ENCODE measurements at regions not wholly inside any gene's neighbourhood (a gene's known extent, or its start where the extent isn't known, plus 50 kb on each side); places are given as distances from the start of the nearest gene placed in this dataset.

DNA sequence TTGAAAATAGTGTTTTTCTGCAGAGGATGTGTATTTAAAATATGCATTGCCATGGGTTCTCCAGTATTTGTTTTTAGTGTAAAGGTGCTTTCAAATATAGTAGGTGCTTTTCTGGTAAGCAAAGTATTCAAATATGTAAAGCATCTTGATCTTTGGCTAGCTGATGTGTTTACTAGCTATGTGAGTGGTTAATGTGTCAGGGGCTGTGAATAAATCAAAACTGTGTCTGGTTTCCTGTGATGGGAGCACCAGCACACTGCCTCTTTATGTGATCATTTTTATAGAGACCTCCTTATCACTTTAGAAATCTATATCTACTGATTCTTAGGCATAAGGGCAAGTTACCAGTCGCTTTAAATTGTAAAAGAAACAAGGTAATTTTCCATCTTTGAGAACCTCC, 388.9 kb upstream of the MAN1A1 start:
- TF ChIP-seq, protein P1, sequence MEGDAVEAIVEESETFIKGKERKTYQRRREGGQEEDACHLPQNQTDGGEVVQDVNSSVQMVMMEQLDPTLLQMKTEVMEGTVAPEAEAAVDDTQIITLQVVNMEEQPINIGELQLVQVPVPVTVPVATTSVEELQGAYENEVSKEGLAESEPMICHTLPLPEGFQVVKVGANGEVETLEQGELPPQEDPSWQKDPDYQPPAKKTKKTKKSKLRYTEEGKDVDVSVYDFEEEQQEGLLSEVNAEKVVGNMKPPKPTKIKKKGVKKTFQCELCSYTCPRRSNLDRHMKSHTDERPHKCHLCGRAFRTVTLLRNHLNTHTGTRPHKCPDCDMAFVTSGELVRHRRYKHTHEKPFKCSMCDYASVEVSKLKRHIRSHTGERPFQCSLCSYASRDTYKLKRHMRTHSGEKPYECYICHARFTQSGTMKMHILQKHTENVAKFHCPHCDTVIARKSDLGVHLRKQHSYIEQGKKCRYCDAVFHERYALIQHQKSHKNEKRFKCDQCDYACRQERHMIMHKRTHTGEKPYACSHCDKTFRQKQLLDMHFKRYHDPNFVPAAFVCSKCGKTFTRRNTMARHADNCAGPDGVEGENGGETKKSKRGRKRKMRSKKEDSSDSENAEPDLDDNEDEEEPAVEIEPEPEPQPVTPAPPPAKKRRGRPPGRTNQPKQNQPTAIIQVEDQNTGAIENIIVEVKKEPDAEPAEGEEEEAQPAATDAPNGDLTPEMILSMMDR (IDR thresholded peaks at IDR 0.05): no peak
- Mint-ChIP-seq H3K9me3 (no peaks in the 10 kb centered on the region), H3K27me3 (ENCODE audit: insufficient read depth) (peaks cover 4% of the 10 kb centered on the region; the same call in 1 of the 2 replicates), H3K36me3 (ENCODE audit: low read depth) (no peaks in the 10 kb centered on the region; the same call in 1 of the 2 replicates), H3K4me3 (no peak overlapping the region), H3K4me1 (ENCODE audit: low read depth) (no peaks in the 10 kb centered on the region), H3K27ac (no peak overlapping the region)
- no peak for DNase-seq

DNA sequence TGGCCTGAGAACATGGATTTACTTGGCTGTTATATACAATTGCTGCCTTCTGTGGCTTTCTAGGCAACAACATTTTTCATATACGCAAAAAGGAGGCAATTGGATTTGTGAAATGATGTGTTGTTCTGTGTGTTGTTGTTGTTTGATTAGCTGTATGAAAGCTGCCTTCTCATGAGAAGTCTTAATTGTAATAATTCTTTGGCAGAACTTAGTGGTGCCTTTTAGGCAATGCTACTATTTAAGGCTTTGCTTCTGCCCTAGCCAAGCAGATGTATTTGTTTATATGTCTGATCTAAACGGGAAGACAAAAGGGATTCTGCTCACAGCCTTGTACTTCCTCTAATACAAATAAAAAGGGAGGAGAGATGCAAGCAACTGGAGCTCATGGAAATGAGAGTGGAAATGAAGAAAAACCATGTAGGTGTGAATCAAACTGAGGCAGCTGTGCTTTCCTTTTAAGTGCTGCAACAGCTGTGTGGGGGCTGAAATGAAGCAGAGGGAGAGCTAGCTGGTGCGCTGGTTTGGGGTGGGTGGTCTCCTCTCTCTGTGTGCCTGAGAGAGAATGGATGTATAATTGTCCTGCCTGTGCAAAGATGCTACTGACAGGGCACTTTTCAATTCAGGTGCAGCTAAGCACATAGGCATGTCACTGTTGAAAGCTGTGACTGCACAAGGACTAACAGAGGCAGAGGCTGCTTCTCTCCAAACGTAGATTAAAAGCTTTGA, 386.9 kb upstream of the MAN1A1 start:
- peaks cover 2% of the 10 kb centered on the region for H3K9me3 Mint-ChIP-seq
- peaks cover 4% of the 10 kb centered on the region; the same call in 1 of the 2 replicates for H3K27me3 Mint-ChIP-seq (ENCODE audit: insufficient read depth)
- TF ChIP-seq, protein P1 (IDR thresholded peaks at IDR 0.05): no peak
- no peaks in the 10 kb centered on the region for H3K4me1 Mint-ChIP-seq (ENCODE audit: low read depth)
- no peak overlapping the region for H3K27ac Mint-ChIP-seq
- H3K36me3 Mint-ChIP-seq (ENCODE audit: low read depth): no peaks in the 10 kb centered on the region; the same call in 1 of the 2 replicates
- no peak for DNase-seq
- no peak overlapping the region for H3K4me3 Mint-ChIP-seq

DNA sequence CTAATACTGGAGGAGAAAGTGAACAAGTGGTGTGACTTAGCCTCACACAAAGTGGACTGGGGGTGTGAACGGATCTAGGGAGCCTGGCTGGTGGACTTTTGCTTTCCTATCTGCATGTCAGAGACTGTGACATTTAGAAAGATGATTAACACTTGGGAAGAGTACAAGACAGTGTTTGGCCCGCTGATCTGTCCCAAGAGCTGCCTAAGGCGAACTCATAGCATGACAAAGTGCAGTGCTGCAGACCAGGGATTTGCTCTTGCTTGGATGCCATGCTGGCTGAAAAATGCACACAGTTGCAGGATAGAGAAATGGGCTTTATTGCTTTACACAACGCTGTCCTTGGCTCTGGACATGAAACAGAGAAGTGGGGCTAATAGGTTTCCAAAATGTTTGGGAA, 386.0 kb upstream of the MAN1A1 start:
- TF ChIP-seq, protein P1 (IDR thresholded peaks at IDR 0.05): no peak
- Mint-ChIP-seq H3K9me3 (peaks cover 6% of the 10 kb centered on the region), H3K27ac (no peak overlapping the region), H3K36me3 (ENCODE audit: low read depth) (no peaks in the 10 kb centered on the region; the same call in 1 of the 2 replicates), H3K27me3 (ENCODE audit: insufficient read depth) (peaks cover 4% of the 10 kb centered on the region; the same call in 1 of the 2 replicates), H3K4me3 (no peak overlapping the region), H3K4me1 (ENCODE audit: low read depth) (no peaks in the 10 kb centered on the region)
- no peak for DNase-seq

DNA sequence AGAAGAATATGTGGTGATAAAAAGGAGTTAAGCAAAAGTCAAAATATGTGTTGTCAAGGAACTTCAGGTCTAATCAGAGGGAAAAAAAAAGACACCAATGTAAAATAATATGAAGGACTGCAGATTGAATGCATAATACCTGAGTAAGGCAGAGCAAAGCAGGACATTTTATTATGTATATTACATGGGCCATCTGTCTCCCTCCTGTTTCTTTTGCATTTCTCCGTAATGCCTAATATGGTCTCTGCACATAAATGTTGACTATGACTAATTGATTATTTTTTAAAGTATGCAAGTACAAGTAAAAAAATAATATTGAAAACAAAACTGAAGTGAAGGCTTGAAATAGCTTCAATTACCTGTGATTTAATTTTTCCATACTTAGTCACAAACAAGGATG, 384.7 kb upstream of the MAN1A1 start:
- Mint-ChIP-seq H3K4me1 (ENCODE audit: low read depth) (no peaks in the 10 kb centered on the region), H3K9me3 (peaks cover 6% of the 10 kb centered on the region), H3K4me3 (no peak overlapping the region), H3K27ac (no peak overlapping the region), H3K36me3 (ENCODE audit: low read depth) (no peaks in the 10 kb centered on the region; the same call in 1 of the 2 replicates), H3K27me3 (ENCODE audit: insufficient read depth) (peaks cover 4% of the 10 kb centered on the region; the same call in 1 of the 2 replicates)
- no peak for DNase-seq
- TF ChIP-seq, protein P1 (IDR thresholded peaks at IDR 0.05): no peak

DNA sequence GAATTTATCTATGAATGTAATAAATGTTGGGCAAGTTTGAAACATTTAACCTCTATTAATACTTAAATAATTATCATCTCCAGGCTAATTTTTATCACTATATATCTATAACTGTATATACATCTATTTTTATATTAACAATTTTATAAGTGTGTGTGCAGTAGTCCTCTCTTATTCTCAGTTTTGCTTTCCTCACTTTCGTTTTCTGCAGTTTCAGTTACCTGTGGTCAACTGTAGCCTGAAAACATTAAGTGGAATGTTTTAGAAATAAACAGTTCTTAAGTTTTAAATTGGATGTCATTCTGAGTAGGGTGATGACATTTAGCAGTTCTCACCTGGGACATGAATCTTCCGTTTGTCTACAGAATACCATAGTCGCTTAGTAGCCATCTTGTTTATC, 379.4 kb upstream of the MAN1A1 start:
- H3K9me3 Mint-ChIP-seq: peaks cover 37% of the 10 kb centered on the region
- DNase-seq: no peak
- TF ChIP-seq, protein P1 (IDR thresholded peaks at IDR 0.05): no peak
- no peaks in the 10 kb centered on the region; the same call in 1 of the 2 replicates for H3K27me3 Mint-ChIP-seq (ENCODE audit: insufficient read depth)
- no peak overlapping the region for H3K4me3 Mint-ChIP-seq
- H3K36me3 Mint-ChIP-seq (ENCODE audit: low read depth): no peaks in the 10 kb centered on the region
- H3K4me1 Mint-ChIP-seq (ENCODE audit: low read depth): no peaks in the 10 kb centered on the region
- H3K27ac Mint-ChIP-seq: no peak overlapping the region

All from HFFc6 (cell line).